ENCODE measurements at regions not wholly inside any gene's neighbourhood (a gene's known extent, or its start where the extent isn't known, plus 50 kb on each side); places are given as distances from the start of the nearest gene placed in this dataset.

DNA sequence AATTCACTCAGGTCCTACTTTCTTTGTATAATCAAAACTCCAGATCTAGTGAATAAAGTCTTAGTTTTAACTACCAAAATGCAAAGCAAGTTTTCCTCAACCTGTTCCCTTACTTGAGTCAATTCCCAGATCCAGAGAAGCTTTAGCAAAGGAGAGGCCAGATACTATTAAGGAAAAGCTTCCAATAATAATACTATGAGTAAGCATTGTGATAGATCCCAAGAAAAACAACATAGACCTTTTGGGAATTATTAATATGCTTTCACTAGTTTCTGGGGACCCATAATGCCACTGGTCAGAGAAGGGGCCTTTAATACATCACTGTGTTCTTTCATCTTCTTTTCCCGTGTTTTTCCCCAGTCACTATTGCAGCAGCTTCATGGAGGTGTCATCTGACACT is 339.9 kb upstream of the CDIN1 start:
- no peak for TF ChIP-seq EZH2phosphoT487 (IDR thresholded peaks at IDR 0.05; ENCODE audit: borderline replicate concordance)
- TF ChIP-seq, protein P1, sequence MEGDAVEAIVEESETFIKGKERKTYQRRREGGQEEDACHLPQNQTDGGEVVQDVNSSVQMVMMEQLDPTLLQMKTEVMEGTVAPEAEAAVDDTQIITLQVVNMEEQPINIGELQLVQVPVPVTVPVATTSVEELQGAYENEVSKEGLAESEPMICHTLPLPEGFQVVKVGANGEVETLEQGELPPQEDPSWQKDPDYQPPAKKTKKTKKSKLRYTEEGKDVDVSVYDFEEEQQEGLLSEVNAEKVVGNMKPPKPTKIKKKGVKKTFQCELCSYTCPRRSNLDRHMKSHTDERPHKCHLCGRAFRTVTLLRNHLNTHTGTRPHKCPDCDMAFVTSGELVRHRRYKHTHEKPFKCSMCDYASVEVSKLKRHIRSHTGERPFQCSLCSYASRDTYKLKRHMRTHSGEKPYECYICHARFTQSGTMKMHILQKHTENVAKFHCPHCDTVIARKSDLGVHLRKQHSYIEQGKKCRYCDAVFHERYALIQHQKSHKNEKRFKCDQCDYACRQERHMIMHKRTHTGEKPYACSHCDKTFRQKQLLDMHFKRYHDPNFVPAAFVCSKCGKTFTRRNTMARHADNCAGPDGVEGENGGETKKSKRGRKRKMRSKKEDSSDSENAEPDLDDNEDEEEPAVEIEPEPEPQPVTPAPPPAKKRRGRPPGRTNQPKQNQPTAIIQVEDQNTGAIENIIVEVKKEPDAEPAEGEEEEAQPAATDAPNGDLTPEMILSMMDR (IDR thresholded peaks at IDR 0.05 in 2 of 3, conservative IDR thresholded peaks at IDR 0.05 in 1 of 3; ENCODE audit: borderline replicate concordance in 1 of 3, insufficient read depth in 1 of 3, low read depth in 2 of 3, low read length in 2 of 3), result no peak
- TF ChIP-seq, protein P2, sequence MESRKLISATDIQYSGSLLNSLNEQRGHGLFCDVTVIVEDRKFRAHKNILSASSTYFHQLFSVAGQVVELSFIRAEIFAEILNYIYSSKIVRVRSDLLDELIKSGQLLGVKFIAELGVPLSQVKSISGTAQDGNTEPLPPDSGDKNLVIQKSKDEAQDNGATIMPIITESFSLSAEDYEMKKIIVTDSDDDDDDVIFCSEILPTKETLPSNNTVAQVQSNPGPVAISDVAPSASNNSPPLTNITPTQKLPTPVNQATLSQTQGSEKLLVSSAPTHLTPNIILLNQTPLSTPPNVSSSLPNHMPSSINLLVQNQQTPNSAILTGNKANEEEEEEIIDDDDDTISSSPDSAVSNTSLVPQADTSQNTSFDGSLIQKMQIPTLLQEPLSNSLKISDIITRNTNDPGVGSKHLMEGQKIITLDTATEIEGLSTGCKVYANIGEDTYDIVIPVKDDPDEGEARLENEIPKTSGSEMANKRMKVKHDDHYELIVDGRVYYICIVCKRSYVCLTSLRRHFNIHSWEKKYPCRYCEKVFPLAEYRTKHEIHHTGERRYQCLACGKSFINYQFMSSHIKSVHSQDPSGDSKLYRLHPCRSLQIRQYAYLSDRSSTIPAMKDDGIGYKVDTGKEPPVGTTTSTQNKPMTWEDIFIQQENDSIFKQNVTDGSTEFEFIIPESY (IDR thresholded peaks at IDR 0.05; ENCODE audit: extremely low read depth, insufficient replicate concordance, low read length), result no peak
- no peak for TF ChIP-seq ZNF274 (IDR thresholded peaks at IDR 0.05; ENCODE audit: low read depth, low read length)
- TF ChIP-seq EZH2 (IDR thresholded peaks at IDR 0.05), result no peak
- no peak for TF ChIP-seq YY1 (IDR thresholded peaks at IDR 0.05; ENCODE audit: extremely low read depth, insufficient replicate concordance, low read depth, low read length)
- TF ChIP-seq, protein P3, sequence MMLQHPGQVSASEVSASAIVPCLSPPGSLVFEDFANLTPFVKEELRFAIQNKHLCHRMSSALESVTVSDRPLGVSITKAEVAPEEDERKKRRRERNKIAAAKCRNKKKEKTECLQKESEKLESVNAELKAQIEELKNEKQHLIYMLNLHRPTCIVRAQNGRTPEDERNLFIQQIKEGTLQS (IDR thresholded peaks at IDR 0.05), result no peak
- no peak for TF ChIP-seq JUND (IDR thresholded peaks at IDR 0.05)
- TF ChIP-seq POLR2AphosphoS5 (IDR thresholded peaks at IDR 0.05; ENCODE audit: low read depth, low read length), result no peak
- TF ChIP-seq POLR2A (IDR thresholded peaks at IDR 0.05; ENCODE audit: borderline replicate concordance, extremely low read depth, insufficient read depth, insufficient read length), result no peak
- TF ChIP-seq RAD21 (IDR thresholded peaks at IDR 0.05; ENCODE audit: low read depth), result no peak
- TF ChIP-seq SP1 (IDR thresholded peaks at IDR 0.05; ENCODE audit: low read depth), result no peak
- TF ChIP-seq EGR1 (IDR thresholded peaks at IDR 0.05; ENCODE audit: low read depth), result no peak

Data from HCT116 (cell line).